IMR-90 (cell line): ENCODE measurements at regions not wholly inside any gene's neighbourhood (a gene's known extent, or its start where the extent isn't known, plus 50 kb on each side); places are given as distances from the start of the nearest gene placed in this dataset.

Source experiments
- ATAC-seq: fragments of 200-7000 bp; cut with Tn5 transposase; 2 replicates; pipeline ENCODE4 v1.9.1; 2020; ENCODE audit warnings: low read depth, mild to moderate bottlenecking, moderate library complexity
- BruUV-seq: library from RNA; stranded (reverse); fragments of 400-500 nt; replicated peaks from 2 replicates; lab custom pipeline; 2021; lab: Mats Ljungman, UMichigan
- CTCF ChIA-PET: fragments of 300-600 bp; formaldehyde crosslinking; extraction: SDS; loops from one replicate; lab custom pipeline; 2021; ENCODE audit warnings: antibody characterized with exemption; lab: Yijun Ruan, JAX
- POLR2A ChIA-PET: fragments of 300-600 bp; sonication (Branson Sonifier 250); formaldehyde crosslinking; loops from one replicate; lab custom pipeline; 2022; ENCODE audit warnings: antibody characterized with exemption; ENCODE audit not compliant: unreplicated experiment; lab: Charles Lee
- DNase-seq: peaks from one replicate; pipeline ENCODE4 v3.0.0; 2013
- H2AFZ ChIP-seq: replicated peaks from 2 replicates; pipeline ENCODE3; 2013; ENCODE audit warnings: low read length, mild to moderate bottlenecking; ENCODE audit not compliant: poor library complexity
- H2AK5ac ChIP-seq: 2 replicates; pipeline ENCODE4 v1.6.1; 2013; ENCODE audit warnings: low read depth, low read length, inconsistent platforms
- H2AK9ac ChIP-seq: replicated peaks from 2 replicates; pipeline ENCODE3; 2013; ENCODE audit warnings: mild to moderate bottlenecking, low read depth, low read length, moderate library complexity; ENCODE audit not compliant: poor library complexity
- H2BK120ac ChIP-seq: 2 replicates; pipeline ENCODE4 v1.6.1; 2013; ENCODE audit warnings: low read depth, low read length, inconsistent platforms
- H2BK15ac ChIP-seq: 3 replicates; pipeline ENCODE4 v1.6.1; 2013; ENCODE audit warnings: low read depth, low read length, inconsistent platforms
- H2BK20ac ChIP-seq: 2 replicates; pipeline ENCODE4 v1.6.1; 2013; ENCODE audit warnings: low read depth, mild to moderate bottlenecking, inconsistent platforms, low read length, moderate library complexity
- H2BK5ac ChIP-seq: 2 replicates; pipeline ENCODE4 v1.6.1; 2013; ENCODE audit warnings: mild to moderate bottlenecking, low read depth, low read length, inconsistent platforms; ENCODE audit not compliant: poor library complexity, severe bottlenecking
- H3K14ac ChIP-seq: replicated peaks from 2 replicates; pipeline ENCODE4 v1.6.1; 2013; ENCODE audit warnings: low read depth, low read length, inconsistent platforms
- H3K18ac ChIP-seq: 2 replicates; pipeline ENCODE4 v1.6.1; 2013; ENCODE audit warnings: low read depth, low read length, control low read depth
- H3K23ac ChIP-seq: 2 replicates; pipeline ENCODE4 v1.6.1; 2013; ENCODE audit warnings: low read depth, low read length, inconsistent platforms
- H3K27ac ChIP-seq: 2 replicates; pipeline ENCODE4 v1.5.1; 2013; ENCODE audit warnings: mild to moderate bottlenecking, control low read depth, low read length; ENCODE audit not compliant: insufficient read depth
- H3K27me3 ChIP-seq: 2 replicates; pipeline ENCODE4 v1.6.1; 2013; ENCODE audit warnings: low read length; ENCODE audit not compliant: control insufficient read depth, insufficient read depth
- H3K36me3 ChIP-seq: 2 replicates; pipeline ENCODE4 v1.6.1; 2013; ENCODE audit warnings: low read length, mixed read lengths; ENCODE audit not compliant: control insufficient read depth, insufficient read depth
- H3K4ac ChIP-seq: 2 replicates; pipeline ENCODE4 v1.6.1; 2013; ENCODE audit warnings: low read depth, low read length, inconsistent platforms
- H3K4me1 ChIP-seq: 2 replicates; pipeline ENCODE4 v1.6.1; 2013; ENCODE audit warnings: low read length, mixed read lengths; ENCODE audit not compliant: control insufficient read depth, insufficient read depth
- H3K4me2 ChIP-seq: 2 replicates; pipeline ENCODE4 v1.6.1; 2013; ENCODE audit warnings: low read depth, mild to moderate bottlenecking, control low read depth, low read length, moderate library complexity
- H3K4me3 ChIP-seq: 2 replicates; pipeline ENCODE4 v1.5.1; 2013; ENCODE audit warnings: low read depth, mild to moderate bottlenecking, control low read depth, low read length, moderate library complexity; ENCODE audit not compliant: insufficient read depth
- H3K56ac ChIP-seq: 2 replicates; pipeline ENCODE4 v1.6.1; 2013; ENCODE audit warnings: low read length, inconsistent platforms; ENCODE audit not compliant: insufficient read depth; ENCODE audit errors: extremely low read depth
- H3K79me1 ChIP-seq, 2 experiments: 2 replicates each; pipeline ENCODE4 v1.6.1; 2013; ENCODE audit warnings: low read length in 2 of 2, inconsistent platforms in 1 of 2, low read depth in 1 of 2
- H3K9ac ChIP-seq: 2 replicates; pipeline ENCODE4 v1.6.1; 2013; ENCODE audit warnings: low read depth, low read length, control low read depth
- H3K9me1 ChIP-seq: 2 replicates; pipeline ENCODE4 v1.6.1; 2013; ENCODE audit warnings: low read length, inconsistent platforms; ENCODE audit not compliant: insufficient read depth
- H3K9me3 ChIP-seq: 2 replicates; pipeline ENCODE4 v1.6.1; 2013; ENCODE audit warnings: low read length; ENCODE audit not compliant: control insufficient read depth, insufficient read depth
- H4K20me1 ChIP-seq: 2 replicates; pipeline ENCODE4 v1.6.1; 2013; ENCODE audit warnings: low read length, inconsistent platforms; ENCODE audit not compliant: insufficient read depth
- H4K5ac ChIP-seq: 2 replicates; pipeline ENCODE4 v1.6.1; 2013; ENCODE audit warnings: mild to moderate bottlenecking, low read depth, low read length, control low read depth
- H4K8ac ChIP-seq, 2 experiments: 2 replicates each; pipeline ENCODE4 v1.6.1; 2013; ENCODE audit warnings: low read depth in 2 of 2, low read length in 2 of 2, control low read depth in 1 of 2, inconsistent platforms in 1 of 2
- H4K91ac ChIP-seq: 2 replicates; pipeline ENCODE4 v1.6.1; 2013; ENCODE audit warnings: low read depth, low read length, inconsistent platforms; ENCODE audit not compliant: insufficient read depth
- MAFK ChIP-seq: IDR thresholded peaks from 2 replicates; pipeline ENCODE4 v1.6.1; 2012; ENCODE audit warnings: low read depth, low read length, improper control_type of control experiment
- POLR2A ChIP-seq: IDR thresholded peaks from 2 replicates; pipeline ENCODE4 v1.6.1; 2012; ENCODE audit warnings: mild to moderate bottlenecking, low read depth, low read length
- WGBS, 2 experiments: methylation state at CpG; one replicate each; pipeline versions ENCODE4 v1.1.5 to v1.1.7; 2013; ENCODE audit warnings: missing lambda C conversion rate in 2 of 2; ENCODE audit not compliant: insufficient read length in 1 of 2; ENCODE audit errors: extremely low coverage in 2 of 2; 5-methylcytosine and 5-hydroxymethylcytosine counted together
- dilution Hi-C: fragments of 300-500 bp; cut with HindIII; formaldehyde crosslinking; loops from one replicate; pipeline ENCODE4 v1.14.3; 2018; ENCODE audit warnings: low sequenced_read_pairs; ENCODE audit not compliant: unreplicated experiment
- in situ Hi-C: fragments of 300-500 bp; cut with MboI; formaldehyde crosslinking; loops from 3 replicates; pipeline ENCODE4 v1.14.3; 2019; ENCODE audit warnings: low sequenced_read_pairs, inconsistent platforms, mixed read lengths
- intact Hi-C: fragments of 100-400 bp; cut with micrococcal nuclease; formaldehyde crosslinking; loops from 2 replicates; pipeline ENCODE4 v1.10.0; 2022

DNA sequence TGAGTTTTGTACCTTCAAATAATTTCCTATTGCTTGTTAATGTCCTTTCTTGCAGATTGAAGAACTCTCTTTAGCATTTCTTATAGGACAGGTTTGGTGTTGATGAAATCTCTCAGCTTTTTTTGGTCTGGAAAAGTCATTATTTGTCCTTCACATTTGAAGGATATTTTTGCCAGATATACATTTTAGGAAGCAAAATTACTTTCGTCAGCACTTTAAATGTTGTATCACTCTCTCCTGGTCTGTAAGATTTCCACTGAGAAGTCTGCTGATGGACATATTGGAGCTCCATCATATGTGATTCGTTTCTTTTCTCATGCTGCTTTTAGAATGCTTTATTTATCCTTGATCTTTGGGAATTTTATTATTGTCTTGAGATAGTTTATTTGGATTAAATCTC, 105.5 kb downstream of the TNFSF13B start:
- POLR2A ChIA-PET, result no interaction called here
- Histone ChIP-seq H3K56ac (no peak overlapping the region), H3K79me1 (no peaks in the 10 kb centered on the region), H4K20me1 (no peaks in the 10 kb centered on the region), H3K4me1 (no peaks in the 10 kb centered on the region), H3K9me1 (no peaks in the 10 kb centered on the region), H3K4me3 (no peak overlapping the region), H3K9ac (no peak overlapping the region), H3K27me3 (no peaks in the 10 kb centered on the region), H2AK9ac (no peak overlapping the region), H3K36me3 (no peaks in the 10 kb centered on the region), H4K8ac (no peak overlapping the region), H3K27ac (no peak overlapping the region), H2AK5ac (no peak overlapping the region), H3K9me3 (peaks cover 2% of the 10 kb centered on the region; the same call in 1 of the 2 replicates), H3K4me2 (no peak overlapping the region), H2BK120ac (no peak overlapping the region), H2BK5ac (no peak overlapping the region), H2AFZ (no peak overlapping the region), H2BK15ac (no peak overlapping the region), H3K23ac (no peak overlapping the region), H4K91ac (no peak overlapping the region), H4K5ac (no peak overlapping the region), H3K4ac (no peak overlapping the region), H3K18ac (no peak overlapping the region), H3K14ac (no peak overlapping the region), H2BK20ac (no peak overlapping the region)
- dilution Hi-C loops (no loop called here), in situ Hi-C loops (no loop called here), intact Hi-C loops (no loop called here)
- TF ChIP-seq POLR2A (no peak), MAFK (peak; percentile 55; the same call in 1 of the 2 replicates)
- BruUV-seq, result no TSS peak
- WGBS, 2 experiments, result no CpG with 5 or more reads among the region's 2 CpGs
- no peak for DNase-seq
- CTCF ChIA-PET, result no interaction called here
- ATAC-seq, result no peak
